DMS 273 (cell line): ENCODE measurements at regions not wholly inside any gene's neighbourhood (a gene's known extent, or its start where the extent isn't known, plus 50 kb on each side); places are given as distances from the start of the nearest gene placed in this dataset.

Experiments used
- DNase-seq: peaks from one replicate; lab custom pipeline; 2025; ENCODE audit not compliant: unreplicated experiment; lab: John Stamatoyannopoulos, UW

- no peak for DNase-seq
Observed at GRCh38 chr7:128145191-128145590, 95.9 kb upstream of the LEP start.

DNA sequence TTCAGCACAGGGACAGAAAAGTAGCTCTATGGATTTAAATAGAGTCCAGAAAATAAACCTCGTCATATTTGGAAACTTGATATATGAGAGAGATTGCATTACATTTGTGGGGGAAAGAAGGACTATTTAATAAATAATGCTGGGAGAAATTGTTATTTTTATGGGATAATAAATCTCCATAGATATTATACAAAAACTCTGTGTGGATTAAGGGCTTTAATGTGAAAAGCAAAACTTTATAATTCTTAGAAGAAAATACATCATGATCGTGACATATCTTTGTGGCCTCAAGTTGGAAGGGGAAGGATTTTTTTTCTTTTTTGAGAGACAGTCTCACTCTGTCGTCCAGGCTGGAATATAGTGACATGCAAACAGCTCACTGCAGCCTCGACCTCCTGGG, 95.0 kb upstream of the LEP start:
- DNase-seq = no peak

DNA sequence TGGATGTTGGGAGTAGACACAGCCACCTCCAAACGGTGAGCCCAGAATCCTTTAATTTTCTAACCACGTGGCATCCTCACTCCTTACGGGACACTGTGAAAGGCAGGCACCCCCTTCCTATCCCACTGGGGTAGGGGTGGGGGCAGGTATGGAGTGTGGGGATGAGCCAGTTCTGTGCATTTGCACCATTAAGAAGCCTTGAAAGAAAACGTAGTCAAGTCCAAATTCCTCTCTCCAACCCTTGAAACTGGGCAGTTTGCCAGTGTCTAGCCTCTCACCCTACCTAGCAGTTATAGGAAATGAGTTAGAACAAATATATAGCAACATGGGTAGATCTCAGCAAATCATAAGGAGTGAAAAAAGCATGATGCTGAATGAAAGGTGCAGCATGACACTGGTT, 92.4 kb upstream of the LEP start:
- peak; percentile 47 for DNase-seq

DNA sequence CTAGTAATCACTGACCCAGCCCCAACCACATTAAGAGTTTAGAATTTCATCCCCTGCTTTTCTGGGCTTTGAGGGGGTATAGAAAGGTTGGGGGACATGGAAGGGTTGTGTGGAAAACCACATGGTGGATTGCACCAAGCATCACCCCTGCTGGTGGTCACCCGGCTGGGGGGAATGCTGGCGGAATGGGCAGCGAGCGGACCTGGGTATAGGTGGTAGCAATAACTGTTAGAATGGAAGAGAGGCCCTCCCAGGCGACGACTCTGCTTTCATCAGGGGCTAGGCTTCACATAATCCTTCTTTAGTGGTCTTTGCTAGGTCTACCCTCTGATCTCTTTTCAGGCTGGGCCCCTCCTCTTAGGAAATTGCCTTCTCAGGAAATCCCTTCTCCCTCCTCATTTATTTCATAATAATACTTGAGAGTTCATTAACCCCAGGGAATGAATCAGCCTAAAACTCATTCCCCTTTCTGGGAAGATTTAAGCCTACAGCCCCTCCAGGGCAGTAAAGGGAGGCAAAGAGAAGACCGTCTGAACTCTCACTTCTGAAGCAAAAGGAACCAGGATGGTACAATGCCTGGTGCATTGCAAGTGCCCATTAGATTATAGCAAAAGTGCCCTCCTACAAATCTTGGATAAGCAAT, 90.7 kb upstream of the LEP start:
- DNase-seq = no peak

DNA sequence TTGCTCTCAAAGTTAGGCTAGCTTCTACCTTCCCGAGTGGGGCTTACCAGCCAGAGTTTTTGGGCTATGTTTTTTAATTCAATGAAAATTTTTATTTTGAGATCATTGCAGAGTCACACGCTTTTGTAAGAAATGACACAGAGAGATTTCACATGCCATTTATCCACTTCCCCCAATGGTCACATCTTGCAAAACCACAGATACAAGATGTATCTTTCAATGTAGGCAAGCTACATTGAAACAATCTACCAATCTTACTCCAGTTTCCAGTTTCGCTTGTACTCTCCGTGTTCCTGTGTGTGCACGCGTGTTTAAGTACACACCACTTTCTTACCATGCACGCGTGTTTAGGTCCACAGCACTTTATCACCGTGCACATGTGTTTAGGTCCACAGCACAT, 89.4 kb upstream of the LEP start:
- no peak for DNase-seq

- DNase-seq = no peak
Observed at GRCh38 chr7:128152721-128153120, 88.4 kb upstream of the LEP start.

DNA sequence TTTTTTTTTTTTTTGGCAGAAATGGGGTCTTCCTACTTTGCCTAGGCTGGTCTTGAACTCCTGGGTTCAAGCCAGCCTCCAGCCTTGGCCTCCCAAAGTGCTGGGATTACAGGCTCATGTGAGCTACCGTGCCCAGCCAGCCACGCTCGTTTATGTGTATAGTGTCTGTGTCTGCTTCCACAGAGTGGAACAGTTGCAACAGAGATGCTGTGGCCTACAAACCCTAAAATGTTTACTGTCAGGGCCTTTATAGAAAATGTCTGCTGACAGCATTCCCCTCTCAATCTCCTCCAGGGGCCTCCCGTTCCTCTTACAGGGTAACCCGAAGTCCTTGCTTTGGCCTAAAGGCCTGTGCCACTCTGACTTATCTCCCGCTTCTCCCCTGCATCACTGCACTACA, 87.6 kb upstream of the LEP start:
- DNase-seq = no peak

GRCh38 chr7:128154504-128154903, 86.6 kb upstream of the LEP start:
- peak; percentile 27 for DNase-seq

GRCh38 chr7:128155100-128155740, 85.9 kb upstream of the LEP start:
- no peak for DNase-seq

DNA sequence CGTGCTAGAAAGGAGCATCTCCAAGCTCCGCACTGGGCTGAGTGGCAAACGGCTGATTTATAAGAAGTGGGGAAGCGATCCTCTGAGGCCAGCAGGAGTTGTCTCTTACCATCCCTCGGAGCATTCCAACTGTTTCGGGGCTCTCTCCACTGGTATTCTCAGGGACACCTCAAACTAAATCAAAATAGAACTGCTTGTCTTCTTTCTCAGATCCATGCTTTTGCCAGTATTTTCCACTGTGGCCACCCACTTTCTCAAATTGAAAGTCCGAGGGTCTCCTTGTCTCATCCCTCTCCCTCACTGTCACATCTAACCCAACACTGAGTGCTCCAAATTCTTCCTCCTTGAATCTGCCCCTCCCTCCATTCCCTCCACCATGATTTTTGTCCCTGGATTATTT, 83.2 kb upstream of the LEP start:
- no peak for DNase-seq

DNA sequence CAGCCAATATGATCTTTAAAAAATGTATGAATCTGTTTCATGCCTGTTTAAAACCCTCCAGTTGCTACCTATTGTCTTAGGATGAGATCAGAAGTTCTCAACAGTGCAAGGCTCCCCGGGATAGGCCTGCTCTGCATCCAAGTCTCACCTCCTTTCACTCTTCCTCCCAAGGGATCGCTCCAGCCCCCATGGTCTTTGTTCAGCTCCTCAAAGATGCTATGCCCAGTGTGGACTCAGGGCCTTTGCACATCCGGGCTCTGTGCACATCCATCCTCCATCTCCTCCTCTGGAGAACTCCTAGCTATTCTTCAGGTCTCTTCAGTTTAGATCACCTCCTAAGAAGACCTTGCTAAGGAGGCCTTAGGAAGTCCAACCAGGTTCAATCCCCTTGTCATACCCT, 82.7 kb upstream of the LEP start:
- DNase-seq = no peak

DNA sequence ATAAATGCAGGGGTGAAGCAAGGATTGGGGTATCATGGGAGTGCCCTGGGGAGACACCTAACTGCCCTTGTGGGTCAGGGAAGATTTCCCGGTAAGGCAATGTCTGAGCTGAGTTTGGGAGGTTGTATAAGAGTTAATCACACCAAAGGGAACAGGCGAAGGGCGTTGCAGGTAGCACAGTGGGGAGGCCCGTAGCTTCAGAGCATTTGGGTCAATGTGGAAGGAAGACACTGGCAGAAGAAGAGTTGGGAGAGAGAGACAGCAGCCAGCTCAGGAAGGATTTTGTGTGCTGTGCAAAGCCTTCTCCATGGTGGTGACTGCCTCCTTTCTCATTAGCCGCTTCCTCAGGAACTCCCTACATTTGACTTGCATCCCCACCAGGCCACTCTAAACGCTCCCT, 80.8 kb upstream of the LEP start:
- no peak for DNase-seq

GRCh38 chr7:128161466-128162125, 79.5 kb upstream of the LEP start:
- no peak for DNase-seq

DNA sequence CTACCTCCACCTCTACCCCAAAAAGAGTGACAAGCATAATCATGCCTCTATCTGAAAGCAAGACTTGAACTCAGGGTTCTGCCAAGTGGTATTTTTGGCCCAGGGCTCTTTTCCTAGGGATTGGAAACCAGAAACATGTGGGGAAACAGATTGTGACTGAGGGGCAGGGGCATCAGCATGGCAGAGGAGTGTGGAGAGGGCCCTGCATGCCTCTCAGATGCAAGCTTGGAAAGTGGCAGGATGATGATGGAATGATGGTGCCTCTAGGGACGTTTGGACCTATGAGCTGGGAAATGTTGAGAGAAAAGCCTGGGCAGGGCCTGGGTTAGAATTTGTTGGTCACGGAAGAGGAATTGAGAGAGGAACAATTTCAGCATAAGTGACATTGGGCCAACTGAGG, 78.4 kb upstream of the LEP start:
- DNase-seq = no peak

DNA sequence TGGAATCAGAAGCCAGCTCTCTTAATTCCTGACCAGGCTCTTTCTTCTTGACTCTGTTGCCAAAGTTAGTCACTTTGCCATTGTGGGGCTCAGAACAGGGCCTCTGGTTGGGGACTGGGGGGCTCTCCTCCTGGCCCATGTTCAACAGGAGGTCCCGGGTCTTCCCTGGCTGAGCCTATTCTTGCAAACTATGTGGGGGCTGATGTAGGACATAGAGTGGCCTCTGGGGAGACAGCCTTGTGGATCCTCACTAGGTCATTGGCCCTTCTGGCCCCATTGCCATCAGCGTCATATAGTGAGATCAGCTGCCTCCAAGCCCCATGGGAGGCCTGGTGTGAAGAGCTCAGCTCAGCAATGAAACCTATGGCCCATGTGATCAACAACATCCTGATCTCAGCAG, 77.6 kb upstream of the LEP start:
- no peak for DNase-seq

GRCh38 chr7:128164061-128164954, 76.8 kb upstream of the LEP start:
- peak; percentile 26 for DNase-seq

- DNase-seq = no peak
Observed at GRCh38 chr7:128164955-128165670, 76.0 kb upstream of the LEP start.

DNA sequence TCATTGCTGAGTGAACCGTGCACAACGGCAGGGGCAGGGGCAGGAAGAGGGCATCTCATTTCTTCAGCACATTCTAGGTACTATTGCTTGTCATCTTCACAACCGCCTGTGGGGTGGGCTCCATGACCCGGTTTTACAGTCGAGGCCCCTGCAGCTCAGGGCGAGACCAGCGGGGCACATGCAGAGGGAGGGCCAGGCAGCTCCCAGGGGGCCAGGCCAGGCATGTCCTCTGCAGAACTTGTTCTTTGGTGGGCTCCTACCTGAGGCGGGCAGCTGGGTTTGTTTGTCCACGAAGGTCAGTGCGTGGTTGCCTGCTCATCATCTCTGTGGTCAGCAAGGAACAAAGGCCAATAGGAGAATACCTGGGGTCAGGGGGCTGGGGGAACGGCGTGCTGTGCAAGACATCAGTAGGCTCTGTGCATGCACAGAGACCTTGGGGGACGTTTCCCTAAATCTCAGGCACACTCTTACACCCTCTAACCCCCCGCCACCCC, 75.1 kb upstream of the LEP start:
- DNase-seq = no peak

DNA sequence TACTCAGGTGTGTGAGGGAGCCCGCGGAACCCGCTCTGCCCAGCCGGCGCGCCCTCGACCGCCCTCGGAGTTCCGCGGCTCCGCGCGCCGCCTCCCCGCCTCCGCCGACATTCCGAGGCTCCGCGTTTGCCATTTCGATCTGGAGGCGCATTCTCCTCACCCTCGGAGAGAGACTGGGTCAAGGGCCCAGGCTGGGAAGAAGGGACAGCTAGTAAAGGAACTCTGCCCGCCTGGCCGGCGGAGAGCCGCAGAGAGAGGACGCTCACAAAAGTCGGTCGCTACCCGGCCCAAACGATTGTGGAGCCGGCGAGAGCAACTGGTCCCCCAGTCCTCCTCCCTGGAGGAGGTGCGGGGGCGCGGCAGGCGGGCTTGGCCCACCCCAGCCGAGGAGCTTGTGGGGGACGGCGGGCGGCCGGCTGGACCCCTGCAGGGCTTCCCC, 74.5 kb upstream of the LEP start:
- DNase-seq = peak; percentile 78

GRCh38 chr7:128167042-128167701, 73.9 kb upstream of the LEP start:
- DNase-seq = peak; percentile 94
